HG03066 (cell line): ENCODE measurements at regions not wholly inside any gene's neighbourhood (a gene's known extent, or its start where the extent isn't known, plus 50 kb on each side); places are given as distances from the start of the nearest gene placed in this dataset.
"Not testable (repeated sequence)": the region's sequence is repeated elsewhere in the genome, so short reads cannot be mapped to it uniquely, and the experiment has no call there.

Experiments
- ATAC-seq: cut with Tn5 transposase; IDR thresholded peaks from one replicate; pipeline ENCODE4 v1.9.1; 2021; ENCODE audit warnings: low read depth; ENCODE audit not compliant: unreplicated experiment

- ATAC-seq = not testable (repeated sequence)
Observed at GRCh38 chr1:120357046-120357445, 57.8 kb upstream of the NBPF8 start.

- ATAC-seq = not testable (repeated sequence)
Observed at GRCh38 chr1:120356170-120356569, 58.7 kb upstream of the NBPF8 start.

- ATAC-seq = peak; percentile 79
Observed at GRCh38 chr1:120354618-120355184, 60.1 kb upstream of the NBPF8 start.

GRCh38 chr1:120342231-120343073 is 72.4 kb upstream of the NBPF8 start:
- not testable (repeated sequence) for ATAC-seq

- not testable (repeated sequence) for ATAC-seq
Observed at GRCh38 chr1:120341756-120342155, 73.1 kb upstream of the NBPF8 start.

- ATAC-seq = not testable (repeated sequence)
Observed at GRCh38 chr1:120340838-120341751, 73.7 kb upstream of the NBPF8 start.

GRCh38 chr1:120315738-120316137 is 99.1 kb upstream of the NBPF8 start:
- ATAC-seq = not testable (repeated sequence)

GRCh38 chr1:120311930-120312329 is 102.9 kb upstream of the NBPF8 start:
- ATAC-seq = not testable (repeated sequence)

GRCh38 chr1:120308940-120309578 is 105.8 kb upstream of the NBPF8 start:
- not testable (repeated sequence) for ATAC-seq

- not testable (repeated sequence) for ATAC-seq
Observed at GRCh38 chr1:120305046-120305445, 109.8 kb upstream of the NBPF8 start.

- not testable (repeated sequence) for ATAC-seq
Observed at GRCh38 chr1:120304341-120304740, 110.5 kb upstream of the NBPF8 start.

- not testable (repeated sequence) for ATAC-seq
Observed at GRCh38 chr1:120299433-120300057, 115.3 kb upstream of the NBPF8 start.

- ATAC-seq = not testable (repeated sequence)
Observed at GRCh38 chr1:120298487-120298886, 116.3 kb upstream of the NBPF8 start.

- not testable (repeated sequence) for ATAC-seq
Observed at GRCh38 chr1:120297345-120297953, 117.4 kb upstream of the NBPF8 start.

GRCh38 chr1:120290105-120290504 is 113.8 kb upstream of the SEC22B start:
- ATAC-seq = not testable (repeated sequence)

- ATAC-seq = not testable (repeated sequence)
Observed at GRCh38 chr1:120289601-120290074, 113.3 kb upstream of the SEC22B start.

- ATAC-seq = not testable (repeated sequence)
Observed at GRCh38 chr1:120288814-120289600, 112.7 kb upstream of the SEC22B start.

- not testable (repeated sequence) for ATAC-seq
Observed at GRCh38 chr1:120288167-120288566, 111.8 kb upstream of the SEC22B start.
